Right atrium auricular region (tissue), 2 donors: ENCODE measurements at regions not wholly inside any gene's neighbourhood (a gene's known extent, or its start where the extent isn't known, plus 50 kb on each side); places are given as distances from the start of the nearest gene placed in this dataset.

ENCODE experiments used
- DNase-seq: peaks from one replicate; pipeline ENCODE4 v3.0.0-alpha.2; 2019; ENCODE audit warnings: low spot score
- H3K27ac ChIP-seq, 2 donors: fragments of 200-600 bp; sonication (generic); 1 replicate in 1 of 2; 2 replicates in 1 of 2; pipeline ENCODE4 v1.5.1; 2016 to 2019
- H3K27me3 ChIP-seq, 2 donors: fragments of 200-600 bp; sonication (generic); one replicate each; pipeline versions ENCODE4 v1.5.1 to v1.6.0; 2017 to 2019
- H3K36me3 ChIP-seq: fragments of 200-600 bp; sonication (generic); one replicate; pipeline ENCODE4 v1.5.1; 2016
- H3K4me1 ChIP-seq, 2 donors: fragments of 200-600 bp; sonication (generic); one replicate each; pipeline versions ENCODE4 v1.5.1 to v1.6.0; 2017 to 2019
- H3K4me3 ChIP-seq, 2 donors: fragments of 200-600 bp; sonication (generic); 1 replicate in 1 of 2; 2 replicates in 1 of 2; pipeline ENCODE4 v1.5.1; 2017 to 2019; ENCODE audit warnings: mild to moderate bottlenecking in 1 of 2, moderate library complexity in 1 of 2
- H3K9me3 ChIP-seq, 2 donors: fragments of 200-600 bp; sonication (generic); one replicate each; pipeline ENCODE4 v1.5.1; 2019
- CTCF ChIP-seq, 2 donors: fragments of 200-600 bp; sonication (generic); IDR thresholded peaks; one replicate each; pipeline ENCODE4 v1.5.1; 2019; ENCODE audit warnings: antibody characterized with exemption in 2 of 2

- DNase-seq, result no peak
- Histone ChIP-seq H3K27me3 (no peaks in the 10 kb centered on the region), H3K4me1 (no peaks in the 10 kb centered on the region), H3K9me3 (peaks cover 0 to 27% of the 10 kb centered on the region in 2 donors), H3K27ac (no peak overlapping the region), H3K4me3 (no peak overlapping the region), H3K36me3 (no peaks in the 10 kb centered on the region)
- no peak for TF ChIP-seq CTCF (IDR thresholded peaks at IDR 0.05)
Observed at GRCh38 chr1:98232678-98233077, 311.8 kb upstream of the DPYD start.

- H3K36me3 ChIP-seq, result no peaks in the 10 kb centered on the region
- H3K27ac ChIP-seq, result no peak overlapping the region
- no peaks in the 10 kb centered on the region for H3K4me1 ChIP-seq
- H3K9me3 ChIP-seq, result no peaks in the 10 kb centered on the region
- no peak overlapping the region for H3K4me3 ChIP-seq
- TF ChIP-seq CTCF (IDR thresholded peaks at IDR 0.05), result no peak
- no peaks in the 10 kb centered on the region for H3K27me3 ChIP-seq
- DNase-seq, result no peak
Observed at GRCh38 chr1:98222706-98223105, 301.9 kb upstream of the DPYD start.

GRCh38 chr1:98221923-98222322 is 301.1 kb upstream of the DPYD start:
- TF ChIP-seq CTCF (IDR thresholded peaks at IDR 0.05), result no peak
- H3K9me3 ChIP-seq, result no peaks in the 10 kb centered on the region
- no peaks in the 10 kb centered on the region for H3K27me3 ChIP-seq
- no peaks in the 10 kb centered on the region for H3K36me3 ChIP-seq
- H3K4me3 ChIP-seq, result no peak overlapping the region
- no peak overlapping the region for H3K27ac ChIP-seq
- no peak for DNase-seq
- no peaks in the 10 kb centered on the region for H3K4me1 ChIP-seq

GRCh38 chr1:98217601-98218000 is 296.8 kb upstream of the DPYD start:
- no peaks in the 10 kb centered on the region for H3K36me3 ChIP-seq
- no peak overlapping the region for H3K27ac ChIP-seq
- no peak overlapping the region for H3K4me3 ChIP-seq
- H3K27me3 ChIP-seq, result no peaks in the 10 kb centered on the region
- no peak for TF ChIP-seq CTCF (IDR thresholded peaks at IDR 0.05)
- DNase-seq, result no peak
- no peaks in the 10 kb centered on the region for H3K9me3 ChIP-seq
- no peaks in the 10 kb centered on the region for H3K4me1 ChIP-seq

GRCh38 chr1:98216304-98216703 is 295.5 kb upstream of the DPYD start:
- no peaks in the 10 kb centered on the region for H3K9me3 ChIP-seq
- no peak overlapping the region for H3K27ac ChIP-seq

More at GRCh38 chr1:98216304-98216703, 295.5 kb upstream of the DPYD start:
- H3K4me1 ChIP-seq, result no peaks in the 10 kb centered on the region
- no peaks in the 10 kb centered on the region for H3K36me3 ChIP-seq
- H3K4me3 ChIP-seq, result no peak overlapping the region
- no peaks in the 10 kb centered on the region for H3K27me3 ChIP-seq
- no peak for TF ChIP-seq CTCF (IDR thresholded peaks at IDR 0.05)
- DNase-seq, result no peak
